Activated CD8-positive, alpha-beta memory T cell treated with anti-CD3 and anti-CD28 coated beads for 36 hours (primary cell): ENCODE measurements at regions not wholly inside any gene's neighbourhood (a gene's known extent, or its start where the extent isn't known, plus 50 kb on each side); places are given as distances from the start of the nearest gene placed in this dataset.
"Not testable (repeated sequence)": the region's sequence is repeated elsewhere in the genome, so short reads cannot be mapped to it uniquely, and the experiment has no call there.

ENCODE experiments used
- CTCF ChIA-PET: fragments of 350-600 bp; sonication (Branson Sonifier 250); formaldehyde crosslinking; loops from one replicate; lab custom pipeline; 2021; ENCODE audit warnings: antibody characterized with exemption; lab: Charles Lee
- POLR2A ChIA-PET: fragments of 350-600 bp; sonication (Branson Sonifier 250); formaldehyde crosslinking; loops from one replicate; lab custom pipeline; 2021; ENCODE audit warnings: antibody characterized with exemption; lab: Charles Lee

DNA sequence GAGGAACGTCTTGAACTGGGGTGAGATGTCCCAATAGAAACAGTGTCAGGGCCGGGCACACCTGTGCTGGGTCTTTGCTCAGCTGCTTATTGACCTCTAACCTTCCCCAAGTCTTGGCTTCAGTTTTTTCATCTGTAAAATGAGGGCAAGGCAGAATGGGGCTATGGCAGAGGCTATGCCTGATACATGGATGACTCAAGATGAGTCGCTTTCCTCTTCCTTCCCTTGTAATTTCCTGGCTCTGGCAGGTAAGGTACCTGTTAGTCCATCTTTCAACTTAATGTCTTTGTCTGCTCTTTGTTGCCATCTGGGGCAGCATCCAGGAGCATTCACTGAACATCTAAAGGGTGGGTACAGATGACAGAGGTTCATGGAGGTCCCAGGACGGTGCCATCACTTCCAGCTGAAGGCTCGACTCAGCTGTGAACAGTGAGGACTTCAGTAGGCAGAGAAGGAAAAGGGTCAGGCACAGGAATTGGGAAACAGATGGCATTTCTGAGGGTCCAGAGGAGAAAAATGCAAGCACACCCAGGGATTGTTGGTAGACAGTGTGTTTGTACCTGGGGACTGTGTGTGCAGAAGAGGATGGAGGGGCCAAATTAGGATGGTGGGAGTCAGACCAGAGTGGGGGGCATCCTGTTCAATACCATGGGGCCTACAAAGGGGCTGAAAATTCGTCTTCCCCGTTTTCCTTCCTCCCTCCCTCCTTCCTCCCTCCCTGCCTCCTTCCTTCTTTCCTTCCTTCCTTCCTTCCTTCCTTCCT is 268.3 kb downstream of the VRK1 start:
- CTCF ChIA-PET = interaction anchor here (0.6 kb wide), 1 partner anchor 903 kb away, joined by 4 read pairs; no protein-coding TSS in a partner anchor
- POLR2A ChIA-PET = no interaction called here

DNA sequence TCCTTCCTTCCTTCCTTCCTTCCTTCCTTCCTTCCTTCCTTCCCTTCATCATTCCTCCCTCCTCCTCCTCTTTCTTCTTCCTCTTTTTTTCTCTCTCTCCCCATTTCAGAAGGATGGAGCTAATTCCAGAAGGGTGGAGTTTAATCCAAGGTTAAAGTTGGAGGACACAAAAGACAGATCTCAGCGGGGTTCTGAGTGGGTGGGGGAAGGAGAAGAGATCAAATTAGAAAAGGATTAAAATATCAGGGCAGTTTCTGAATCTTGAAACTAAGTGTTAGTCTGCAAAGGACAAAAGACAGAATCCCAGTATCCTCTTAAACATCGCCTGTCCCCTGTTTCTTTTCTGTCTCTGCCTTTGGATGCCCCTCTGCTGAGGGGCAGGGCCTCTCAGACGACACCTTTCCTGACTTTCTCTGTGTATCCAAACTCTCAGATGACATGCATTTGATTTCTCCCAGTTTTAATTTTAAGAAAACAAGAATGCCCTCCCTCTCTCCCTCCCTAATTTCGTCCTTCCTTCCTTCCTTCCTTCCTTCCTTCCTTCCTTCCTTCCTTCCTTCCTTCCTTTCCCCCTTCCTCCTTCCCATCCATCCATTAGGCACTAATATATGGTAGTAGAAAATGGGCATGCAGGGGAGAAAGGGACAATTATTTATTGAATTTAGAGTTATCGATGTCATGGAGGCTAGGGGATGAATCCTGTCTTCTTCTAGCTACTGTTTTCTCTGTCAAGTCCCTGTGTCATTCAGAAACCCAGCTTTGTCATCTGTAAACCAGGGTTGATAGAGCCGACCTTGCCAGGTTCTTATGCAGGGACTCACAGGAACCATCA is 269.1 kb downstream of the VRK1 start:
- POLR2A ChIA-PET = no interaction called here
- CTCF ChIA-PET = no interaction called here

DNA sequence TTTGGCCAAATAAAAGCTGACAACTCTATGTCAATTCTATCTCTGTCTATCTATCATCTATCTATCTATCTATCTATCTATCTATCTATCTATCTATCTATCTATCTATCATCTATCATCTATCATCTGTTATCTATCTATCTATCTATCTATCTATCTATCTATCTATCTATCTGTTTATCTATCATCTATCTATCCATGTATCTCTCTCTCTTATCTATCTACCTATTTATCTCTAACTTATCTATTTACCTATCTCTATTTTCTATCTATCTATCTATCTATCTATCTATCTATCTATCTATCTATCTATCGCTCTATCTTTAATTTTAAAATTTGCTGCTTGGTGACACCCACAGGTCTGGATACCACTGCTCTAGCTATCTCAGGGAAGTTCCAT is 271.1 kb downstream of the VRK1 start:
- POLR2A ChIA-PET = not testable (repeated sequence)
- CTCF ChIA-PET = interaction anchor here (0.6 kb wide), 1 partner anchor 12 kb away, joined by 3 read pairs; no protein-coding TSS in a partner anchor

DNA sequence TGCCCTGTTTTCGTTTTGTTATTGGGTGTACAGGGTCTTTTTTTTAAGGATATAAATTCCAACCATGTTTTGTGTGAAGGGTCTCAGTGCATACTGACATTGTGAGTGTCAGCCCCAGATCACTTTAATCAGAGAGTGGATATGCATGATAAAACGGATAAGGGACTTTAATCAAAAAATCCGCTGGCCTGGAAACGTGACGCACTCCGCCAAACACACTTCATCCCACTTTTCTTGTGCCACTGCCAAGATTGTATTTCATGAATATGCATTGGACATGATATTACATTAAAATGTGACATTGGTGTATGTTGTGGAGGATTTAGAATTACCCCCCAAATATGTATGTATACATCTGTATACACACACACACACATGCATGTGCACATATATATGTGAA is 273.1 kb downstream of the VRK1 start:
- CTCF ChIA-PET = no interaction called here

DNA sequence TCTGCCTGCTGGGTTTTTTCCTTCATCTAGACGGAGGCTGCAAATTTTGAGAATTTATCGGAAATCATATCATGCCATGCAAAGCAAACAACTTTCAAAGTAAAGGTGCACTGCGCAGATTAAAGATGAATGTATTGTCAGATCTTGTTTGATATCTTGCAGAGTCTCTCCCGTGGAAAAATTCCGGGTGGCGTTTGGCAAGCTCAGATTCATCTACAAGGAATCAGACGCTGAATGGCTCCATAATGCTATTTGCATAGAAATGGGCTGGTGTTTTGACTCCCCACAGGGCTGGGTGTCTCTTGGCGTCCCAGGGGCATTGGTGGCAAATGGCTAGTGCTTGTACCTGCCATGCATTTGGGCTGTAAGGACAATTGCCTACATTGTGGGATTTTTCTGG is 274.0 kb downstream of the VRK1 start:
- CTCF ChIA-PET = no interaction called here
- POLR2A ChIA-PET = no interaction called here

More for the DNA sequence above, 273.1 kb downstream of the VRK1 start:
- POLR2A ChIA-PET = no interaction called here

DNA sequence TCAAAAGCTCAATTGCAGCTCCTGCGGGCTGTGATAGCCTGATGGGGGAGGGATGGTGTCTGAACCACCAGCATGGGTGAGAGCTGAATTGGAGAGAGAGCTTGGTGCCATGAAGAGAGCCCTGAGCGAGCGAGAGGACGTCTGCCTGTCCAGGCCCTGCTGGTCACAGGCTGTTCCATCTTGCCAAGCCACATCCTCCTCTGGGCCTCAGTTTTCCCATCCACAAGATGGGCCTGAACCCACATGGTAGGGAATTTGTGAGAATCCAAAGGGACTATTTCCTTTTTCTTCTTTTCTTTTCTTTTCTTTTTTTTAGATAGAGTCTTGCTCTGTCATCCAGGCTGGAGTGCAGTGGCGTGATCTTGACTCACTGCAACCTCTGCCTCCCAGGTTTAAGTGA is 276.4 kb downstream of the VRK1 start:
- POLR2A ChIA-PET = no interaction called here
- CTCF ChIA-PET = no interaction called here

DNA sequence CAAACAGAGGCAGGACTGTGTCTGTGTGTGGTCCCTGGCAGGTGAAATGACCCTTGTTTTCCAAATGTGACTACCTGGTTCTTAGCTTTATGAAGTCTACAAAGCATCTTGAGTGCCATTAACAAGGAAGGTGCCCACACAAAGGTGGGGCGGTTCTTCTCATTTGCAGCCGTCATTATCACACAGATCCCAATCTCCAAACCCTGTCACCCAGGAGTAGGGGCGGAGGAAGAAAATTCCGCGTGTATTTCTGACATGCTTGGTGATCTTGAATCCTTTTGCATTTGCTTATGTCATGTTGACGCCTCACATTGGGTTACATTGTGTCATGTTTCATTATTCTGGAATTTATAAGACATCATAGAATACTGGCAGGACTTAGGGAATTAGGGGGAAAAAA is 277.3 kb downstream of the VRK1 start:
- ChIA-PET CTCF (no interaction called here), POLR2A (interaction anchor here (1.1 kb wide), 1 partner anchor 10 kb away, joined by 3 read pairs; no protein-coding TSS in a partner anchor)

DNA sequence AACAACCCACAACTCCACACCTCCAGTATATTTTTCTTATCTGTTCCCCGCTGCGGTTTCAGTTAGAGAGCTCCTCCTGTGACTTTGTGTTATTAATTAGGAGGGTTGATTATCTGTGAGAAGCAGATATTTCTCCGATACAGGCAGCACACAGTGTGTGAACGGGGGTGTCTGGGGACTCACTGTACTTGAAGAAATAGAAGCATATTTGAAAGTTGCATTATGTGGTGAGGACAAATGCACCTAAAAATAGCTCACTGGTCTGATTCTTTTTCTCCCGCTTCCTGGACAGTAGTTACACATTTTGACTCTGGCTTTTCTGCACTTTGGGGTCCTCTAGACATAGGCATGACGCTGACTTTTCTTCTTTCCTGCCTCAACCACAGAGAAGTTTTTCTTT is 277.7 kb downstream of the VRK1 start:
- CTCF ChIA-PET = no interaction called here
- POLR2A ChIA-PET = interaction anchor here (1.1 kb wide), 1 partner anchor 10 kb away, joined by 3 read pairs; no protein-coding TSS in a partner anchor

DNA sequence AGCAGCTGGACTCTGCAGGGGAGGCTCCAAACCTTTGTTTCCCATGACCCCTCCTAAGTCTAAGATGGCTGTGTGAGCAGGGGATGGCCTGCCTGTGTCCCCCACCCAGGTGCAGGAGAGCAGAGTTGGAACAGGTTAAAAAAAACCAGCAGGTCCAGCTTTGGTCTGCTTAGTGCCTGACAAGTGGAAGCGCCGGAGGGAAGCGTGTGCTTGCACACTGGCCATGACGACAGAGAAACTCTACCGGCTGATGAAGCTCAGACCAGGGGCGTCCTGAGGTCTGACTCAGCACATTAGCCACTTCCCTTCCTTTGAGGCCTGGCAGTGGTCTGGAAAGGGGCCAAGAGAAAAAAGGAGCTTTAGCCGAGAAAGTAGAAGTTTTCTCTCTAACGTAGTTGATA is 280.1 kb downstream of the VRK1 start:
- POLR2A ChIA-PET = interaction anchor here (0.5 kb wide), 1 partner anchor 141 kb away, joined by 5 read pairs; no protein-coding TSS in a partner anchor
- CTCF ChIA-PET = no interaction called here

DNA sequence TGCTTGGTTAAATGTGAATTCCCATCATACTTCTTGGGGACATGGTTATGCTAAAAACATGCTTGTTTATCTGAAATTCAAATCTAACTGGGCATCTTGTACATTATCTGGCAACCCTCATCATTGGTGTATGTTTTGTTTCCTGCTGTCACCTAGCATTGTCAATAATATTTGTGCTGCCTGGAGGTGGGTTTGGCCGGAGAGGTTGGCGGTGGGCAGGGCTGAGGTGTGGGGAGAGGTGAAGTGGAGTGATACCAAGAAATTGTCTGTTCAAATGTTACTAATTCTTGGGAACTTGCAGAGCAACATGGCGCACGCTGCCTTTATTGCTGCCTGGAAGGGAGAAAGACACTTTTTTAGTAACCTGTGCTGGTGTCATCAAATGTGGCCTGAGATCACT is 280.5 kb downstream of the VRK1 start:
- ChIA-PET POLR2A (interaction anchor here (0.5 kb wide), 1 partner anchor 140 kb away, joined by 5 read pairs; no protein-coding TSS in a partner anchor), CTCF (no interaction called here)

DNA sequence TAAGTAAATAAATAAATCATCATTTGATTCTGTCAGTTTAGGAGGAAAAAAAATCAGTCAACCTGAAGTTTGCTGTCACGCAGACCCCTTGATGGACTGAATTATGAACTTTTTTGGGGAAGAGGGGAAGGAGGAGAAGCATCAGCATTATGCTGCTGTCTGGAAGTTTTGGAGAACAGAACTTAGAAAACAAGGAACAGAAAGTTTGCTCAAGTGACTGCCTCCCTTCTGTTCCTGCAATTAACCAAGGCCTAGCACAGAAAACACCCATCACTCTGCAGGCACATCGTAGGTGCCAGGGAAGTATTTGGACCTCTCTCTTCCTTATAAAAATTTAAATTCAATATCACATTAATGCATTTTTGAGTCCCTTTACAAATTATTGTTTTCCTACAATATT is 283.8 kb downstream of the VRK1 start:
- POLR2A ChIA-PET = no interaction called here
- CTCF ChIA-PET = no interaction called here

DNA sequence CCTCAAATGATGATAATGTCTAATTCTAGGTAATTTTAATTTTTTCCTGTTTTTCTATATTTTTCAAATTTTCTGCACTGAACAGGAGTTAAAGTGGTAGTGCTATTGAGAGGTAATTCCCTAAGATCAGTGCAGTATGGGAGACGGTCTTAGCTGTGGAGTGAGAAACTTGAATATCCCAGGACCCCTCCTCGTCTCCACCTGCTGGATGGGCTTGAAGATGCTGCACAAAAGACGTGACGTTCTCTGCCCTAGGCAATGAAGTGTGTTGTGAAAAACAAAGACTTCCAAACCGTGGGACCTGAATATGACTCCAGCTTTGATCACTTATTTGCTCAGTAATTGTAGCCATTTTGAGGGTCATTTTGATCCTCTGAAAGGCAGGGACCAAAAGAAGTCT is 298.1 kb downstream of the VRK1 start:
- CTCF ChIA-PET = interaction anchor here (0.6 kb wide), 1 partner anchor 40 kb away, joined by 6 read pairs; no protein-coding TSS in a partner anchor

DNA sequence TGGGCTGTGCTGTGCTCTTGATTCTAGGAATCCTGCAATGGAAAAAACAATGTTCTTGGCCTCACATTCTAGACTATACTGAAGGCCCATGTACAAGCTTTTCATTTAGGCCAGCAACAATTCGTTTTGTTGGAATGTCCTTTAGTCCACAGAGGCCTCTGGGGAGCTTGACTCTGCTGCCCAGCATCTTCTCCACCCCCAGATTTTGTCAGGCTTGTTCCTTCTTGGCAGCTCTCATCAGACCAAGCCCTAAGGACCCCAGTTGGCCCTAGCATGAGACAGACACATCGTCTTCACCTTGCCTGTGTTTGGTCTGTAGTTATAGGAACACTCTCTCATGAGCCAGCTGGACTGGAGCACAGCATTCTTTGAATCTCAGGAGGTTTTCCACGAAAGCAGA is 300.1 kb downstream of the VRK1 start:
- CTCF ChIA-PET = no interaction called here
- POLR2A ChIA-PET = no interaction called here

More for the DNA sequence above, 298.1 kb downstream of the VRK1 start:
- POLR2A ChIA-PET = no interaction called here

DNA sequence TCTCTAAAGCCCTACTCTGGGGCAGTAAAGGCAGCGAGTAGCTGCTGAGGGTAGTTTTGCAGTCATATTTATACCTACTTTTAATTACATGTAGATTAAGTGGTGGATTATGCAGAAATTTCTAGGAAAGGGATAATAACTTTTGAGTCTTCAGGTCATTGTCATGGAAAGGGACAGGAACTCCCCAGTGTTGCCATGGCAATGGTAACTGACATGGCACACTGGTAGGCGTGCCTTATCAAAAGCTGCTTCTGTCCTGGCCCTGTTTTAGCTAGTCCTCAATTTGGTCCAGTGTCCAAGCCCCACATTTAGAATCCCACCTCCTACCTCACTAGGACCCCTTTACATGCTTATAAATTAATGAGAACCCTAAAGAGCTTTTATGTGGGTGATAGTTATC is 303.1 kb downstream of the VRK1 start:
- ChIA-PET CTCF (interaction anchor here (1.4 kb wide), 1 partner anchor 26 kb away, joined by 3 read pairs; no protein-coding TSS in a partner anchor), POLR2A (no interaction called here)

DNA sequence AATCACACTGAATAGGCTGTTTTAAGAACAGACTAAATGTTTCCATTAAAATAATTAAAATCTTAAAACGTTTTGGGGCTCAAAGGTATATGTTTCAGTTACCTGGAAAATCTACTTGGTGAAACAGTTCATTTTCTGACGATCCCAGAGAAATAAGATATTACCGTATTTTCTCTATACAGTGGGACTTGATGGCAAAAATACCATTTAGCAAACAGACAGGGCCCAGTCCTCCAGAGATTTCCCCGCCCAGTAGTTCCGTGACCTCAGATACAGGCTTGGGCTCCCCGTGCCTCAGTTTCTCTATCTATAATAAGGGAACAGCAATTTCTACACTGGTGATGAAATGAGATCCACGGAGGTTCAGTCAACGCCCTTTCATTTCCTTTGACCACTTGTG is 304.4 kb downstream of the VRK1 start:
- ChIA-PET POLR2A (no interaction called here), CTCF (interaction anchor here (1.4 kb wide), 1 partner anchor 25 kb away, joined by 3 read pairs; no protein-coding TSS in a partner anchor)

DNA sequence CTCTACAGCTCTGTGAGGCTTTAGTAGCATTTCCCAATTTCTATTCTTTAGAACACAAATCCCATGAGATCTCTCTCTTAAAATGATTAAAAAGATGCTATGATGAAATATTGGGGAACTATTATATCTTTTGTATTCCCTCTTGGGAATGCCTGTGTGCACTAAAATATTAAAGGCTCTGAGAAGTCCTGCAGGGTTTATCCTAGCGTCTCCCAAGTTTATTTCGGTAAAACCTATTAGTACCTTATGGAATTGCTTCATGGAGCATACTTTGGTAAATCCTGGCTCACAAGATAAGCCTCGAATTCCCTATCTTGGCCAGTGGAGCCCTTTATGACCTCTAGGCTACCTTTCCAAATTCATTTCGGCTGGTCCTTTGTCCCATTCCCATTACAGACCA is 306.8 kb downstream of the VRK1 start:
- ChIA-PET CTCF (no interaction called here), POLR2A (no interaction called here)

DNA sequence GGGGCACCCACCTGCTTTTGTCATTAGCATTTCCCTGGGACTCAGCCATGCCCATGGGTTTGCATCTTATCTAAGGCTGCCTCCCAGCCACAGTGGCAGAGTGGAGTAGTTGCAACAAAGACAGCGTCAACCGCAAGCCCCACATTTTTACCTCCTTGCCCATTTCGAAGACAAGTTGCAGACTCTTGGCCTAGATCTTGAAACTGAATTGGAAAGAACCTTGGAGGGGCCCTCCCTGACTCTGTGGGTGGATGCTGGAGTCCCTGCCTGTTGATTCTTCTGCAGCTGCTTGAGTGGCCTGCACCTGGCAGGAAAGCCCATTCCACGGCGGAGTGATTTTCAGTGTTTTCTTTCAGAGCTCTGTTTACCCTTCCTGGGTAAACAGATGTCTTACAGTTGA is 309.0 kb downstream of the VRK1 start:
- POLR2A ChIA-PET = no interaction called here
- CTCF ChIA-PET = no interaction called here

DNA sequence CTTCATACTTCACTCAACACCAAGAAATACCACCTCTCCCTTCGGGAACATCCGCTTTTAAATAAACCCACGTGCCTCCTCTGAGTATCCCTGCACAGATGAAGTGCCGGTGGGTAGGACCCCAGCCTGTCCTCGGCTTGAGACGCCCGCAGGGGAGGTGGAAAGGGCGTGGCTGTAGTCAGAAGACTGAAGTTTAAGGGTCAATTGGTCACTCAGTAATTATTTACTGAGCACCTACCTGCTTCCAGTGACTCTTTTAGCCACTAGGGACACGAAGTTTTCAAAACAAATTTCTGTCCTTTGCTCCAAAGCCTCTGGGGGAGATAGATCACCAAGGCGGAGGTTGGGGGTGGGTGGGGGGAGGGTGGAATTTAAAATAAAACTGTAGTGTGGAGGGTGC is 309.4 kb downstream of the VRK1 start:
- POLR2A ChIA-PET = no interaction called here

DNA sequence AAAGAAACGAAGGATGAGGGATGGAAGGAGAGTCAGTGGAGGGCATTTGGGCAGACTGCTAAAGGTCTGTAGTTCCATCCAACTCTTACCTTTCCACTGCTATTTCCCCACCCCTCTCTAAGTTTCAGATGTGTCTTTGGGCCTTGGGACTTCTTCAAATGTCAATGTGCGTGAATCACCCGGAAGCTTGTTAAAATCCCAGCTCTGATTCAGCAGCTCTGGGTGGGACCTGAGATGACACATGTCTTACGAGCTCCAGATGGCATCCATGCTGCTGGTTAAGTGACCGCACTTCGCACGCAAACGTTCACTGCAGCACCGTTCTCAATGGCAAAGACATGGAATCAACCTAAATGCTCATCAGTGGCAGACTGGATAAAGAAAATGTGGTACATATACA is 309.9 kb downstream of the VRK1 start:
- ChIA-PET POLR2A (interaction anchor here (0.6 kb wide), 1 partner anchor 529 kb away, joined by 5 read pairs; no protein-coding TSS in a partner anchor), CTCF (no interaction called here)

More for the DNA sequence above, 309.4 kb downstream of the VRK1 start:
- CTCF ChIA-PET = no interaction called here

DNA sequence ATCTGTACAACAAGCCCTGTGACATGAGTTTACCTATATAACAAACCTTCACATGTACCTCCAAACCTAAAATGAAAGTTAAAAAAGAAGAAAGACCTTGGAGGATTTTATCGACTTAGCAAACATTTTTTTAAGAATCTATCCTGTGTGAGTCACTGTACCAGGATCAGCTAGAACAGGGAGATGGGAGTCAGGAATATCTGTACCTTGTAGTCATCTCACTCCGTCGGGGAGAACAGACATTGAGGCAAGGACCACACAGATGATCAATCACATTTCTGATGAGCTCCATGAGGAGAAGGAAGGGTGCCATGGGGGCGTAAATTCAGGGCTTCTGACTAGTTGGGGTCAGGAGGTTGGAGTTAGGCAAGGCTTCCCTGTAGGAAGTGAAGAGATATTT is 310.6 kb downstream of the VRK1 start:
- ChIA-PET CTCF (no interaction called here), POLR2A (interaction anchor here (0.6 kb wide), 1 partner anchor 528 kb away, joined by 5 read pairs; no protein-coding TSS in a partner anchor)
